ENCODE measurements at regions not wholly inside any gene's neighbourhood (a gene's known extent, or its start where the extent isn't known, plus 50 kb on each side); places are given as distances from the start of the nearest gene placed in this dataset.
"Not testable (repeated sequence)": the region's sequence is repeated elsewhere in the genome, so short reads cannot be mapped to it uniquely, and the experiment has no call there.

DNA sequence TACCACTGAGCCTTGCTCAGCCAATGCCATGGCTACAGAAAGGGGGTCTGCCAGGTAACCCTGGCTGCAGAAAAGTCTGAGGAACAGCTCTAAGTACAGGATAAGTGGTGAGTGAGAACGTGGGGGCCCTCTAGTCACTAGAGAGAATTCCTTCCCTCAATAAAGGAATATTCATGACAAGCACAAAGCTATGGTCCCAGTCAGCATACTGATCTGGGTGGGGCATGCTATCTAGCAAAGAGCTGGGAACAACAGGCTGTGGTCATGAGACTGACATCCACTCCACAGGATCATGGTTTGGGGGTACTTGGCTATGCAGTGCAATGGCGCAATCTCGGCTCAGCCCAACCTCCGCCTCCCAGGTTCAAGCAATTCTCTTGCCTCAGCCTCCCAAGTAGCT, 140.4 kb downstream of the MTHFS start:
- no peak for DNase-seq

GRCh38 chr15:79765081-79765480, 131.7 kb downstream of the MTHFS start:
- DNase-seq, result no peak

- no peak for DNase-seq
Measured at GRCh38 chr15:79769069-79769481, 127.7 kb downstream of the MTHFS start.

- DNase-seq, result no peak
Measured at GRCh38 chr15:79769933-79770759, 126.7 kb downstream of the MTHFS start.

DNA sequence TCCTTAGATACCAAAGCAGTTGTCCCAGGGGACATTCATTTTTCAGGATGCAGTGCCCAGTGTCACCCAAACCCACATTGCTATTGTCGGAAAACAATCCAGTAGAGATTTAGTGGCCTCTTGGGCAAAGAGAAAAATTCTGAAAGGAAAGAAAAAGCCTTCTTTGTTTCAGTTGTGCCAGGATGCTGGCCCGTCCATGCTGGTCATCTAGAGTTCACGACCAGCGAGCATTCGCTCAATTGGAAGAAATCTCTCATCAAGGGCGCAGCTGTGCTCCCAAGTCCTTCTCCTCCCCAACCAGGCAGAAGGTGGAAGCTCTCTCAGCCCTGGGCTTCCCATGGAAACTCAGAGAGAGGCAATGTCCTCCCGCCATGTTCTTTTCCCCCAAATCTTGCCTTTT, 123.7 kb downstream of the MTHFS start:
- no peak for DNase-seq

- DNase-seq, result no peak
Measured at GRCh38 chr15:79775821-79776220, 121.0 kb downstream of the MTHFS start.

DNA sequence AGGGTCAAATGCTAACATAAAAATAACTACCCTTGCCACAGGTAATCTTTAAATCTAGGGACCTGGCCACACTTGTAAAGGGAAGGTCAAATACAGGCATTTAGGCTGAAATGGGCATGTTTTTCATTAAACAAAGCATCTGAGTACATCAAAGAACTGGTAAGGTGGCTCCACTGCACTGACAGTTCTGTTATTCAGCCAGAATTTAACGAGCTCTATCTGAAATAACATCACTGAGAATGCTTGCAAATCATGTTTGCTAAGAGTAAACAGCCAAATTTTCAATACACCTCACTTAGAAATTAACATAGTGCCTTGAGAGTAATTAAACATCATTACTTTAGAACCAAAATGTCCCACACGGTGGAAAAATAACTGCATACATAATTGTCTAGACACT, 118.9 kb downstream of the MTHFS start:
- no peak for DNase-seq

DNA sequence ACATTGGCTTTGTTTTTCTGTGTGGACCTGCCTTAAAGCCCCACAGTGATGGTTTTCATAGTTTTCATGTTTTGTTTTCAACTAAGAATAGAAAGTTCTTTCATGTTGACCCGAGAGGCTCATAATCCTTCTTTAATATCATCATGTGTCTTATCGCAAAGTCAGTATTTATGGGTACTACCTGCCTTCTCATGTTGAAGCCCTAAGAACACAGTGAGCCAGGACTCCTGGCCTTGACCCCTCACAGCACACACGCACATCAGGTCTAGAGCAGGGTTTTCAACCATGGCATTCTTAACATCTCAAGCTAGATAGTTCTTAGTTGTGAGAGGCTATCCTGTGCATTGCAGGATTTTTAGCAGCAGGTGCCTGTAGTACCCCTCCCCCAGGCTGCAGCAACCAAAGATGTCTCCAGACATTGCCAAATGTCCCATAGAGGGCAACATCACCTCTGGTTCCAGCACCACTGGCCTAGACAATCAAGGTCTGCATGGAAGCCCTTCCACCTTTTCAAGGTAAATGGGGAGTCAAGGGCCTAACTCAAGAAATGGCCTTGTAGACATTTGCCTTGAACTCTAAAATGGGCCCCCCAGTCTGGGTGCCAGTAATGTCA, 118.3 kb downstream of the MTHFS start:
- no peak for DNase-seq

DNA sequence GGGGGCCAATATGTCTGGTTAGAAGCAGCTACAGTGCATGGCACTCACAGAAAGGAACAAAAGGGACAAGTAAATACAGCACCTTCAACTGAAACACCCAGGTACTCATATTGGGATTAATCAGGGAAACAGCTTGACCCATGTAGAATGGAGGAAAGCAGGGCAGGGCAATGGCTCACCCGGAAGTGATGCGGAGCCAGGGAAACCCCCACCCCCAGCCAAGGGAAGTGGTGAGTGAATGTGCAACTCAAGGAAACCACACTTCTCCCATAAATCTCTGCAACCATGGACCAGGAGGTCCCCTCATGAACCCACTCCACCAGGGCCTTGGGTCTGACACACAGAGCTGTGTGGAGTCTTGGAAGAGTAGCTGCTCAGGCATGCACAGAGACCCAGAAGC, 117.1 kb downstream of the MTHFS start:
- no peak for DNase-seq

GRCh38 chr15:79782307-79782706, 114.5 kb downstream of the MTHFS start:
- DNase-seq, result not testable (repeated sequence)
